Gastrocnemius medialis (tissue), 4 donors: ENCODE measurements at regions not wholly inside any gene's neighbourhood (a gene's known extent, or its start where the extent isn't known, plus 50 kb on each side); places are given as distances from the start of the nearest gene placed in this dataset.

ENCODE experiments used
- ATAC-seq, 2 donors: fragments of 150-250 bp; one replicate each; pipeline ENCODE4 v1.9.1; 2016
- DNase-seq, 2 donors: peaks; one replicate each; pipeline ENCODE4 v3.0.0-alpha.2; 2019
- H3K27ac ChIP-seq, 4 donors: fragments of 200-600 bp; sonication (generic); 1 replicate in 1 of 4; 2 replicates in 3 of 4; pipeline ENCODE4 v1.5.1; 2016 to 2018; ENCODE audit warnings: mild to moderate bottlenecking in 2 of 4, moderate library complexity in 1 of 4
- H3K27me3 ChIP-seq, 3 donors: fragments of 200-600 bp; sonication (generic) in 2 of 3; 1 replicate in 1 of 3; 2 replicates in 2 of 3; pipeline versions ENCODE4 v1.5.1 to v1.6.0; 2016 to 2019; ENCODE audit warnings: mild to moderate bottlenecking in 1 of 3, moderate library complexity in 1 of 3
- H3K36me3 ChIP-seq, 2 donors: fragments of 200-600 bp; sonication (generic) in 1 of 2; one replicate each; pipeline ENCODE4 v1.5.1; 2017 to 2018
- H3K4me1 ChIP-seq, 2 donors: fragments of 200-600 bp; sonication (generic) in 1 of 2; one replicate each; pipeline ENCODE4 v1.5.1; 2016 to 2017; ENCODE audit warnings: mild to moderate bottlenecking in 2 of 2
- H3K4me3 ChIP-seq, 4 donors: fragments of 200-600 bp; sonication (generic) in 3 of 4; 1 replicate in 1 of 4; 2 replicates in 3 of 4; pipeline ENCODE4 v1.5.1; 2016 to 2019; ENCODE audit warnings: mild to moderate bottlenecking in 2 of 4
- H3K9me3 ChIP-seq, 3 donors: fragments of 200-600 bp; sonication (generic) in 2 of 3; 1 replicate in 1 of 3; 2 replicates in 2 of 3; pipeline ENCODE4 v1.5.1; 2016 to 2019
- CTCF ChIP-seq, 5 experiments: fragments of 450-650 bp in 3 of 5; fragments of 200-600 bp in 2 of 5; sonication (generic) in 2 of 5; IDR thresholded peaks in 4 of 5; conservative IDR thresholded peaks in 1 of 5; 1 replicate in 4 of 5; 2 replicates in 1 of 5; pipeline ENCODE4 v1.5.1; 2016 to 2019; ENCODE audit warnings: antibody characterized with exemption in 5 of 5, mild to moderate bottlenecking in 3 of 5, moderate library complexity in 3 of 5
- POLR2A ChIP-seq, 2 donors: fragments of 450-650 bp; IDR thresholded peaks; one replicate each; pipeline ENCODE4 v1.6.1; 2017; ENCODE audit warnings: antibody characterized with exemption in 2 of 2, mild to moderate bottlenecking in 2 of 2, moderate library complexity in 2 of 2
- in situ Hi-C, 4 donors: fragments of 200-750 bp; cut with MboI; loops; one replicate each; pipeline versions ENCODE4 v1.15.0 to v1.8.0; 2017; ENCODE audit warnings: low sequenced_read_pairs in 4 of 4
- intact Hi-C: fragments of 100-400 bp; cut with DNase I; formaldehyde crosslinking; loops from one replicate; pipeline ENCODE4 v1.15.1; 2023; ENCODE audit warnings: low total_unique reads

- Histone ChIP-seq H3K36me3 (no peaks in the 10 kb centered on the region), H3K27ac (no peak overlapping the region), H3K27me3 (no peaks in the 10 kb centered on the region), H3K4me3 (no peak overlapping the region), H3K9me3 (no peaks in the 10 kb centered on the region), H3K4me1 (no peaks in the 10 kb centered on the region)
- in situ Hi-C loops: no loop called here
- TF ChIP-seq POLR2A (IDR thresholded peaks at IDR 0.05) (no peak), CTCF (IDR thresholded peaks at IDR 0.05 in 4 of 5, conservative IDR thresholded peaks at IDR 0.05 in 1 of 5) (no peak)
- intact Hi-C loops: no loop called here
- DNase-seq (no peak), ATAC-seq (no peak)
These were observed 781.2 kb upstream of the NR2F2 start for GRCh38 chr15:95549168-95549738.

GRCh38 chr15:95550702-95551101 lies 779.8 kb upstream of the NR2F2 start:
- ATAC-seq (no peak), DNase-seq (no peak)
- no peaks in the 10 kb centered on the region for H3K27me3 ChIP-seq
- intact Hi-C loops (no loop called here), in situ Hi-C loops (no loop called here)
- H3K4me3 ChIP-seq: no peak overlapping the region
- TF ChIP-seq CTCF (IDR thresholded peaks at IDR 0.05 in 4 of 5, conservative IDR thresholded peaks at IDR 0.05 in 1 of 5): no peak
- no peak for TF ChIP-seq POLR2A (IDR thresholded peaks at IDR 0.05)
- H3K4me1 ChIP-seq: no peaks in the 10 kb centered on the region
- H3K36me3 ChIP-seq: no peaks in the 10 kb centered on the region
- H3K9me3 ChIP-seq: no peaks in the 10 kb centered on the region
- H3K27ac ChIP-seq: no peak overlapping the region

- Histone ChIP-seq H3K27ac (no peak overlapping the region), H3K27me3 (no peaks in the 10 kb centered on the region), H3K4me3 (no peak overlapping the region), H3K4me1 (no peaks in the 10 kb centered on the region), H3K36me3 (no peaks in the 10 kb centered on the region), H3K9me3 (no peaks in the 10 kb centered on the region)
- in situ Hi-C loops: no loop called here
- DNase-seq (no peak), ATAC-seq (no peak)
- intact Hi-C loops: no loop called here
- no peak for TF ChIP-seq CTCF (IDR thresholded peaks at IDR 0.05 in 4 of 5, conservative IDR thresholded peaks at IDR 0.05 in 1 of 5)
- no peak for TF ChIP-seq POLR2A (IDR thresholded peaks at IDR 0.05)
These were observed 774.3 kb upstream of the NR2F2 start for GRCh38 chr15:95556225-95556624.

- Histone ChIP-seq H3K27ac (peak overlapping the region in 1 of 4 donors; percentile 5), H3K36me3 (no peaks in the 10 kb centered on the region), H3K9me3 (no peaks in the 10 kb centered on the region), H3K4me1 (no peaks in the 10 kb centered on the region), H3K27me3 (no peaks in the 10 kb centered on the region), H3K4me3 (no peak overlapping the region)
- ATAC-seq (no peak), DNase-seq (no peak)
- no peak for TF ChIP-seq CTCF (IDR thresholded peaks at IDR 0.05 in 4 of 5, conservative IDR thresholded peaks at IDR 0.05 in 1 of 5)
- no peak for TF ChIP-seq POLR2A (IDR thresholded peaks at IDR 0.05)
- intact Hi-C loops (no loop called here), in situ Hi-C loops (no loop called here)
These were observed 773.7 kb upstream of the NR2F2 start for GRCh38 chr15:95556866-95557225.
